HG03025 (cell line): ENCODE measurements at regions not wholly inside any gene's neighbourhood (a gene's known extent, or its start where the extent isn't known, plus 50 kb on each side); places are given as distances from the start of the nearest gene placed in this dataset.

Experiments
- ATAC-seq: cut with Tn5 transposase; IDR thresholded peaks from one replicate; pipeline ENCODE4 v1.9.1; 2021; ENCODE audit warnings: mild to moderate bottlenecking, moderate library complexity; ENCODE audit not compliant: unreplicated experiment, low FRiP score

GRCh38 chr14:96979611-96980074 lies 182.5 kb downstream of the VRK1 start:
- ATAC-seq: no peak

GRCh38 chr14:96980835-96981234 lies 183.7 kb downstream of the VRK1 start:
- ATAC-seq: no peak

GRCh38 chr14:96986256-96987085 lies 189.3 kb downstream of the VRK1 start:
- no peak for ATAC-seq

- ATAC-seq: no peak
Measured at GRCh38 chr14:96987086-96987474, 189.9 kb downstream of the VRK1 start.

- no peak for ATAC-seq
Measured at GRCh38 chr14:96987771-96988170, 190.6 kb downstream of the VRK1 start.

- no peak for ATAC-seq
Measured at GRCh38 chr14:96989306-96989705, 192.1 kb downstream of the VRK1 start.

GRCh38 chr14:96991226-96991625 lies 194.0 kb downstream of the VRK1 start:
- no peak for ATAC-seq

GRCh38 chr14:96994999-96995398 lies 197.8 kb downstream of the VRK1 start:
- no peak for ATAC-seq

GRCh38 chr14:96997269-96997668 lies 200.1 kb downstream of the VRK1 start:
- no peak for ATAC-seq

GRCh38 chr14:96997996-96998395 lies 200.8 kb downstream of the VRK1 start:
- no peak for ATAC-seq

- ATAC-seq: no peak
Measured at GRCh38 chr14:96999654-97000155, 202.5 kb downstream of the VRK1 start.

- ATAC-seq: no peak
Measured at GRCh38 chr14:97002454-97002853, 205.3 kb downstream of the VRK1 start.

- no peak for ATAC-seq
Measured at GRCh38 chr14:97005934-97006333, 208.8 kb downstream of the VRK1 start.

GRCh38 chr14:97010491-97011160 lies 213.4 kb downstream of the VRK1 start:
- no peak for ATAC-seq

GRCh38 chr14:97013878-97014277 lies 216.7 kb downstream of the VRK1 start:
- ATAC-seq: no peak

- ATAC-seq: no peak
Measured at GRCh38 chr14:97021001-97021400, 223.8 kb downstream of the VRK1 start.

GRCh38 chr14:97021571-97022168 lies 224.5 kb downstream of the VRK1 start:
- no peak for ATAC-seq

- no peak for ATAC-seq
Measured at GRCh38 chr14:97022741-97023140, 225.6 kb downstream of the VRK1 start.

- no peak for ATAC-seq
Measured at GRCh38 chr14:97023871-97024270, 226.7 kb downstream of the VRK1 start.

GRCh38 chr14:97024300-97024699 lies 227.1 kb downstream of the VRK1 start:
- no peak for ATAC-seq

GRCh38 chr14:97025722-97026121 lies 228.5 kb downstream of the VRK1 start:
- no peak for ATAC-seq
